ENCODE measurements at regions not wholly inside any gene's neighbourhood (a gene's known extent, or its start where the extent isn't known, plus 50 kb on each side); places are given as distances from the start of the nearest gene placed in this dataset.

DNA sequence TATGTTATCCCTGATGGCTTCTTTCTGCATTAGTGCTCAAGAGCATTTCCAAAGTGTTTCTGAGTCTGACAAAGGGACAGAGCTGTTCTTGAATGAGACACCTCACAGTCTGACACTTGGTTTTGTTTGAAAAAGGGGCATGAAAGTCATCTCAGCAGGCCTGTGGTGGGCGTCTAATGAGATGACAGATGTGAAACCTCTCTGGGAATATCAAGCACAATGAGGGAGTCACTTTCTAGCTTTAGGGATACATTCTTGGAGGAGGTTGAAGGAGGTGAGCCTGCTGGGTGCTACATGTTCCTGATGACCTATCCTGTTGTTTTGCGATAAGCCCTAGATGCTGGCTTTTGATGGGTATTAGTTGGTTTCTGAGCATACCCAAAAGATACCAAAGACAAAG lies 290.5 kb downstream of the NUAK1 start:
- intact Hi-C loops (cut with micrococcal nuclease; ENCODE audit: unreplicated experiment) = no loop called here
- in situ Hi-C loops (cut with HindIII; ENCODE audit: extremely low pct_ligation_motif_present, low pct_unique_long_range_greater_than_20kb) = no loop called here
- FAIRE-seq (no peak), DNase-seq (ENCODE audit: low spot score) (no peak), ATAC-seq (no peak)
- Histone ChIP-seq H4K20me1 (ENCODE audit: insufficient read depth, low read length) (no peaks in the 10 kb centered on the region), H3K4me3 (replicated peaks in 1 of 3; ENCODE audit: insufficient read depth in 1 of 3, low read depth in 2 of 3, low read length in 3 of 3) (no peak overlapping the region), H2AFZ (ENCODE audit: low read length) (no peak overlapping the region), H3K4me1 (ENCODE audit: insufficient read depth, low read length) (no peaks in the 10 kb centered on the region), H3K4me2 (ENCODE audit: low read depth, low read length) (no peak overlapping the region), H3K79me2 (ENCODE audit: insufficient read depth, low read length) (no peaks in the 10 kb centered on the region), H3K9ac (ENCODE audit: insufficient read depth, low read depth, low read length) (no peak overlapping the region), H3K36me3 (replicated peaks in 1 of 2; ENCODE audit: control insufficient read depth in 1 of 2, insufficient read depth in 2 of 2, low read length in 2 of 2) (no peaks in the 10 kb centered on the region), H3K9me3 (ENCODE audit: low read length) (no peaks in the 10 kb centered on the region), H3K27ac (ENCODE audit: extremely low read length, insufficient read depth, low read length) (no peak overlapping the region), H3K27me3 (ENCODE audit: control insufficient read depth in 1 of 2, insufficient read depth in 2 of 2, low read length in 2 of 2) (no peaks in the 10 kb centered on the region; a peak in 1 of 5 replicates)
- no TSS peak for BruUV-seq (replicated peaks)
- ChIA-PET POLR2A (no interaction called here), CTCF (ENCODE audit: low intra/inter-chr PET ratio, low total read pairs) (no interaction called here)
- TF ChIP-seq IRX3 (CRISPR knock-in tag; IDR thresholded peaks at IDR 0.05; ENCODE audit: borderline replicate concordance, low read depth) (no peak), ARNT2 (CRISPR knock-in tag; IDR thresholded peaks at IDR 0.05; ENCODE audit: low read depth) (no peak), ZNF432 (CRISPR knock-in tag; IDR thresholded peaks at IDR 0.05; ENCODE audit: borderline replicate concordance) (no peak)
- TF ChIP-seq, protein P1, sequence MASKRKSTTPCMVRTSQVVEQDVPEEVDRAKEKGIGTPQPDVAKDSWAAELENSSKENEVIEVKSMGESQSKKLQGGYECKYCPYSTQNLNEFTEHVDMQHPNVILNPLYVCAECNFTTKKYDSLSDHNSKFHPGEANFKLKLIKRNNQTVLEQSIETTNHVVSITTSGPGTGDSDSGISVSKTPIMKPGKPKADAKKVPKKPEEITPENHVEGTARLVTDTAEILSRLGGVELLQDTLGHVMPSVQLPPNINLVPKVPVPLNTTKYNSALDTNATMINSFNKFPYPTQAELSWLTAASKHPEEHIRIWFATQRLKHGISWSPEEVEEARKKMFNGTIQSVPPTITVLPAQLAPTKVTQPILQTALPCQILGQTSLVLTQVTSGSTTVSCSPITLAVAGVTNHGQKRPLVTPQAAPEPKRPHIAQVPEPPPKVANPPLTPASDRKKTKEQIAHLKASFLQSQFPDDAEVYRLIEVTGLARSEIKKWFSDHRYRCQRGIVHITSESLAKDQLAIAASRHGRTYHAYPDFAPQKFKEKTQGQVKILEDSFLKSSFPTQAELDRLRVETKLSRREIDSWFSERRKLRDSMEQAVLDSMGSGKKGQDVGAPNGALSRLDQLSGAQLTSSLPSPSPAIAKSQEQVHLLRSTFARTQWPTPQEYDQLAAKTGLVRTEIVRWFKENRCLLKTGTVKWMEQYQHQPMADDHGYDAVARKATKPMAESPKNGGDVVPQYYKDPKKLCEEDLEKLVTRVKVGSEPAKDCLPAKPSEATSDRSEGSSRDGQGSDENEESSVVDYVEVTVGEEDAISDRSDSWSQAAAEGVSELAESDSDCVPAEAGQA (IDR thresholded peaks at IDR 0.05; ENCODE audit: low read depth) = no peak
- TF ChIP-seq, protein P1 (CRISPR knock-in tag; IDR thresholded peaks at IDR 0.05; ENCODE audit: borderline replicate concordance) = no peak
- 50% methylated on average over 2 of the region's 2 CpGs for WGBS (ENCODE audit: low lambda C conversion rate)
